ENCODE measurements at regions not wholly inside any gene's neighbourhood (a gene's known extent, or its start where the extent isn't known, plus 50 kb on each side); places are given as distances from the start of the nearest gene placed in this dataset.

GRCh38 chr7:36039243-36039642 lies 113.8 kb upstream of the EEPD1 start:
- H2AK5ac ChIP-seq (ENCODE audit: insufficient read length, low read length), result no peak overlapping the region
- H3K27ac ChIP-seq (ENCODE audit: insufficient read length, low read depth, low read length), result no peak overlapping the region
- H2BK15ac ChIP-seq (ENCODE audit: low read depth, low read length), result no peak overlapping the region
- H3K18ac ChIP-seq (ENCODE audit: insufficient read length, low read depth, low read length), result no peak overlapping the region
- no peak overlapping the region for H3K4me2 ChIP-seq (ENCODE audit: insufficient read depth, insufficient read length, low read length)
- H3K79me2 ChIP-seq (ENCODE audit: insufficient read depth, low read length), result no peaks in the 10 kb centered on the region
- Mint-ChIP-seq H3K4me1 (peaks cover 12 to 18% of the 10 kb centered on the region in 2 experiments), H3K4me3 (no peak overlapping the region), H3K27ac (no peak overlapping the region; a peak in 1 of 7 replicates), H3K9me3 (no peaks in the 10 kb centered on the region; a peak in 1 of 5 replicates), H3K36me3 (ENCODE audit: insufficient read depth in 1 of 3, low read depth in 3 of 3) (no peaks in the 10 kb centered on the region; a peak in 2 of 7 replicates), H3K27me3 (ENCODE audit: low read depth) (peaks cover 6% of the 10 kb centered on the region)
- no peak overlapping the region for H3K23ac ChIP-seq (ENCODE audit: insufficient read length, low read depth, low read length)
- H2BK120ac ChIP-seq (ENCODE audit: low read depth, low read length, poor library complexity, severe bottlenecking), result no peak overlapping the region
- no peak overlapping the region for H2BK5ac ChIP-seq (ENCODE audit: insufficient read length, low read length)
- H4K5ac ChIP-seq (ENCODE audit: insufficient read length, low read depth, low read length), result no peak overlapping the region
- H3K56ac ChIP-seq (ENCODE audit: insufficient read length, low read depth, low read length), result no peak overlapping the region
- no peaks in the 10 kb centered on the region for H3K27me3 ChIP-seq (ENCODE audit: insufficient read depth, low read length)
- H4K20me1 ChIP-seq (ENCODE audit: control insufficient read depth, insufficient read depth, insufficient read length), result no peaks in the 10 kb centered on the region
- no peak overlapping the region for H4K8ac ChIP-seq (replicated peaks; ENCODE audit: insufficient read length, low read depth, low read length)
- H3K79me1 ChIP-seq (ENCODE audit: insufficient read depth, low read depth, low read length, poor library complexity, severe bottlenecking), result no peaks in the 10 kb centered on the region
- no peak for TF ChIP-seq CTCF (conservative IDR thresholded peaks at IDR 0.05)
- no CpG with 5 or more reads among the region's 11 CpGs for WGBS (ENCODE audit: extremely low coverage, insufficient read length, low lambda C conversion rate)
- H3K9ac ChIP-seq (ENCODE audit: extremely low read depth, insufficient read length, low read length), result no peak overlapping the region
- no peaks in the 10 kb centered on the region for H3K9me3 ChIP-seq (ENCODE audit: control insufficient read depth, low read depth, low read length)
- no peak overlapping the region for H3T11ph ChIP-seq (ENCODE audit: low read length)
- no peak overlapping the region for H3K4ac ChIP-seq (ENCODE audit: low read depth, low read length)
- H3K14ac ChIP-seq (ENCODE audit: insufficient read depth, low read length), result no peak overlapping the region
- DNase-seq, result no peak
- 0 out of 2 replicates have a peak, but pooled peaks cover 1% of the 10 kb centered on the region for H3K4me1 ChIP-seq (ENCODE audit: insufficient read depth, low read length)
- H2AFZ ChIP-seq (ENCODE audit: low read length), result no peak overlapping the region
- no peak overlapping the region for H2BK12ac ChIP-seq (ENCODE audit: insufficient read length, low read depth, low read length)
- H2BK20ac ChIP-seq (ENCODE audit: low read depth, low read length, poor library complexity, severe bottlenecking), result no peak overlapping the region
- H4K91ac ChIP-seq (ENCODE audit: insufficient read length, low read depth, low read length), result no peak overlapping the region
- H3K23me2 ChIP-seq (ENCODE audit: insufficient read length, low read depth, low read length, poor library complexity, severe bottlenecking), result no peaks in the 10 kb centered on the region
